GM23338 (cell line): ENCODE measurements at regions not wholly inside any gene's neighbourhood (a gene's known extent, or its start where the extent isn't known, plus 50 kb on each side); places are given as distances from the start of the nearest gene placed in this dataset.

Experiments used
- ATAC-seq: fragments of 200-7000 bp; cut with Tn5 transposase; 3 replicates; pipeline ENCODE4 v1.9.1; 2020
- DNase-seq: peaks from one replicate; pipeline ENCODE4 v3.0.0-alpha.2; 2015; ENCODE audit warnings: low spot score
- H2AFZ ChIP-seq: fragments of 200-600 bp; sonication (generic); 2 replicates; pipeline ENCODE4 v1.8.0; 2016; ENCODE audit warnings: antibody characterized with exemption, mild to moderate bottlenecking, moderate library complexity
- H3F3A ChIP-seq: fragments of 200-600 bp; sonication (generic); replicated peaks from 2 replicates; pipeline ENCODE4 v1.8.0; 2017; ENCODE audit warnings: antibody characterized with exemption, mixed run types, low read depth
- H3K27ac ChIP-seq: fragments of 200-600 bp; sonication (generic); 2 replicates; pipeline ENCODE4 v1.6.1; 2016; ENCODE audit warnings: low read depth
- H3K27me3 ChIP-seq: fragments of 200-600 bp; sonication (generic); 2 replicates; pipeline ENCODE4 v1.8.0; 2016; ENCODE audit warnings: mild to moderate bottlenecking, mixed run types, moderate library complexity; ENCODE audit not compliant: insufficient read depth
- H3K36me3 ChIP-seq: fragments of 200-600 bp; sonication (generic); 2 replicates; pipeline ENCODE4 v1.8.0; 2016; ENCODE audit warnings: mild to moderate bottlenecking; ENCODE audit not compliant: insufficient read depth
- H3K4me1 ChIP-seq: fragments of 200-600 bp; sonication (generic); 2 replicates; pipeline ENCODE4 v1.8.0; 2016; ENCODE audit warnings: mild to moderate bottlenecking, moderate library complexity; ENCODE audit not compliant: insufficient read depth
- H3K4me2 ChIP-seq: fragments of 200-600 bp; sonication (generic); 2 replicates; pipeline ENCODE4 v1.7.1; 2017; ENCODE audit warnings: mixed run types
- H3K4me3 ChIP-seq: fragments of 200-600 bp; sonication (generic); 2 replicates; pipeline ENCODE4 v1.6.1; 2016; ENCODE audit warnings: mixed run types
- H3K79me2 ChIP-seq: fragments of 200-600 bp; sonication (generic); replicated peaks from 2 replicates; pipeline ENCODE4 v1.8.0; 2017; ENCODE audit warnings: mild to moderate bottlenecking; ENCODE audit not compliant: insufficient read depth
- H3K9me2 ChIP-seq: fragments of 200-600 bp; sonication (generic); 2 replicates; pipeline ENCODE4 v1.8.0; 2017; ENCODE audit not compliant: insufficient read depth
- H4K20me1 ChIP-seq: fragments of 200-600 bp; sonication (generic); replicated peaks from 2 replicates; pipeline ENCODE4 v1.8.0; 2017; ENCODE audit warnings: mild to moderate bottlenecking; ENCODE audit not compliant: insufficient read depth
- H3K27ac Mint-ChIP-seq: 2 replicates; pipeline ENCODE4 v1.8.0; 2020; ENCODE audit warnings: inconsistent platforms, mild to moderate bottlenecking, moderate library complexity, mixed read lengths
- H3K27me3 Mint-ChIP-seq: 3 replicates; pipeline ENCODE4 v1.8.0; 2022; ENCODE audit warnings: low read depth, mild to moderate bottlenecking, moderate library complexity, mixed read lengths, inconsistent platforms; ENCODE audit not compliant: insufficient read depth, poor library complexity
- H3K36me3 Mint-ChIP-seq: 3 replicates; pipeline ENCODE4 v1.8.0; 2021; ENCODE audit warnings: low read depth, mild to moderate bottlenecking, inconsistent platforms, moderate library complexity, mixed read lengths
- H3K4me1 Mint-ChIP-seq: 3 replicates; pipeline ENCODE4 v1.8.0; 2020; ENCODE audit warnings: mild to moderate bottlenecking, inconsistent platforms, mixed read lengths
- H3K4me3 Mint-ChIP-seq: 3 replicates; pipeline ENCODE4 v1.8.0; 2021; ENCODE audit warnings: moderate library complexity, mild to moderate bottlenecking, inconsistent platforms, mixed read lengths
- H3K9me3 Mint-ChIP-seq: 3 replicates; pipeline ENCODE4 v1.8.0; 2020; ENCODE audit warnings: moderate library complexity, mild to moderate bottlenecking, inconsistent platforms, mixed read lengths
- CREB1 ChIP-seq: fragments of 250-450 bp; sonication (Bioruptor Pico); IDR thresholded peaks from 2 replicates; pipeline ENCODE4 v1.5.0; 2020; ENCODE audit warnings: low read depth, mild to moderate bottlenecking, moderate library complexity
- CTCF ChIP-seq, 2 experiments: fragments of 200-600 bp in 1 of 2; sonication (generic) in 1 of 2; conservative IDR thresholded peaks; 2 replicates each; pipeline versions ENCODE4 v1.5.1 to v1.6.1; 2016 to 2017; ENCODE audit warnings: antibody characterized with exemption in 2 of 2, low read depth in 2 of 2, mild to moderate bottlenecking in 2 of 2, moderate library complexity in 1 of 2
- ETS1 ChIP-seq: IDR thresholded peaks from 2 replicates; pipeline ENCODE4 v1.6.1; 2016; ENCODE audit warnings: antibody characterized with exemption
- EZH2phosphoT487 ChIP-seq: fragments of 200-600 bp; sonication (generic); IDR thresholded peaks from one replicate; pipeline ENCODE4 v1.8.1; 2018; ENCODE audit warnings: antibody characterized with exemption; ENCODE audit not compliant: unreplicated experiment
- JUNB ChIP-seq: IDR thresholded peaks from one replicate; pipeline ENCODE4 v1.6.1; 2016; ENCODE audit warnings: antibody characterized with exemption; ENCODE audit not compliant: unreplicated experiment
- NANOG ChIP-seq: IDR thresholded peaks from 2 replicates; pipeline ENCODE4 v1.6.1; 2016; ENCODE audit warnings: antibody characterized with exemption, borderline replicate concordance
- POLR2AphosphoS5 ChIP-seq: IDR thresholded peaks from 2 replicates; pipeline ENCODE4 v1.6.1; 2016; ENCODE audit warnings: antibody characterized with exemption, low read depth
- ZNF114 ChIP-seq: fragments of 250-450 bp; sonication (Bioruptor Pico); IDR thresholded peaks from 2 replicates; pipeline ENCODE4 v1.5.0; 2020; ENCODE audit warnings: mild to moderate bottlenecking, moderate library complexity
- ZNF331 ChIP-seq: fragments of 250-450 bp; sonication (Bioruptor Pico); IDR thresholded peaks from 2 replicates; pipeline ENCODE4 v1.5.0; 2020; ENCODE audit warnings: low read depth, mild to moderate bottlenecking, moderate library complexity
- ZNF462 ChIP-seq: fragments of 250-450 bp; sonication (Bioruptor Pico); IDR thresholded peaks from 2 replicates; pipeline ENCODE4 v1.5.0; 2020; ENCODE audit warnings: mild to moderate bottlenecking, moderate library complexity

GRCh38 chr20:17158701-17159100 is 68.1 kb upstream of the PCSK2 start (continued):
- TF ChIP-seq CTCF (conservative IDR thresholded peaks at IDR 0.05; ENCODE audit: low read depth in 2 of 2), result no peak
- no peak for TF ChIP-seq ZNF114 (CRISPR knock-in tag)
- no peak for TF ChIP-seq POLR2AphosphoS5
- no peak for TF ChIP-seq CREB1 (CRISPR knock-in tag)
- no peak for TF ChIP-seq ZNF331
- TF ChIP-seq EZH2phosphoT487, result no peak

GRCh38 chr20:17161673-17162481 is 65.0 kb upstream of the PCSK2 start:
- no peaks in the 10 kb centered on the region for H3K9me2 ChIP-seq
- H3K4me2 ChIP-seq, result no peak overlapping the region
- Mint-ChIP-seq H3K27ac (no peak overlapping the region), H3K27me3 (no peaks in the 10 kb centered on the region), H3K4me1 (no peaks in the 10 kb centered on the region), H3K9me3 (no peaks in the 10 kb centered on the region), H3K4me3 (no peak overlapping the region), H3K36me3 (no peaks in the 10 kb centered on the region)
- no peaks in the 10 kb centered on the region for H3K79me2 ChIP-seq
- H4K20me1 ChIP-seq, result no peaks in the 10 kb centered on the region
- H3K27ac ChIP-seq, result no peak overlapping the region
- H3K27me3 ChIP-seq, result no peaks in the 10 kb centered on the region
- H3K4me3 ChIP-seq, result no peak overlapping the region
- H2AFZ ChIP-seq, result no peak overlapping the region
- H3K36me3 ChIP-seq, result no peaks in the 10 kb centered on the region
- ATAC-seq (no peak), DNase-seq (no peak)
- no peaks in the 10 kb centered on the region for H3K4me1 ChIP-seq
- no peaks in the 10 kb centered on the region for H3F3A ChIP-seq
- TF ChIP-seq ETS1 (no peak), JUNB (no peak), ZNF331 (no peak), ZNF462 (no peak), CREB1 (CRISPR knock-in tag) (no peak), CTCF (conservative IDR thresholded peaks at IDR 0.05; ENCODE audit: low read depth in 2 of 2) (no peak), POLR2AphosphoS5 (no peak), NANOG (no peak)
